Astrocyte of the spinal cord (primary cell): ENCODE measurements at regions not wholly inside any gene's neighbourhood (a gene's known extent, or its start where the extent isn't known, plus 50 kb on each side); places are given as distances from the start of the nearest gene placed in this dataset.

Experiments
- DNase-seq: peaks from one replicate; pipeline ENCODE4 v3.0.0; 2011; ENCODE audit warnings: low read depth, low spot score
- H3K4me3 ChIP-seq: 2 replicates; pipeline ENCODE4 v1.5.1; 2011; ENCODE audit warnings: low read depth, mild to moderate bottlenecking, low read length, moderate library complexity
- CTCF ChIP-seq: IDR thresholded peaks from 2 replicates; pipeline ENCODE4 v1.5.1; 2012; ENCODE audit warnings: low read depth, mild to moderate bottlenecking, low read length, inconsistent platforms
- in situ Hi-C: cut with HindIII; loops from 2 replicates; pipeline ENCODE4 v1.10.0; 2017; ENCODE audit warnings: low sequenced_read_pairs

DNA sequence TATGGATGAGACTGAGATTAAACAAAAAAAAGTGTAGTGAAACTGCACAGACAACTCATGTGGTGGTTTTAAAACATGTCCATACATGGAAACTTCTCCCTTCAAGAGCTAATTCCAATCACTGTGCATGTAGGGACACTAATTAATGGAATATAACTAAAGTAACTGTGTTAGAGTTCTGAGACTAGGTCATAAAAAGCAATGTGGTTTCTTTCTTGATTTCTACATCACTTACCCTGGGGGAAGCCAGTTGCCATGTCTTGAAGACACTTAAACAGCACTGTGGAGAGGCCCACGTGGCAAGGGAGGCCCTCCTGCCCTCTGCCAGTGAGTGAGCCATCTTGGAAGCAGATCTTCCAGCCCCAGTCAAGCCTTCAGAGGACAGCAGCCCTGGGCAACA lies 118.2 kb upstream of the DST start:
- H3K4me3 ChIP-seq, result no peak overlapping the region
- TF ChIP-seq CTCF, result no peak
- no peak for DNase-seq
- in situ Hi-C loops, result no loop called here

DNA sequence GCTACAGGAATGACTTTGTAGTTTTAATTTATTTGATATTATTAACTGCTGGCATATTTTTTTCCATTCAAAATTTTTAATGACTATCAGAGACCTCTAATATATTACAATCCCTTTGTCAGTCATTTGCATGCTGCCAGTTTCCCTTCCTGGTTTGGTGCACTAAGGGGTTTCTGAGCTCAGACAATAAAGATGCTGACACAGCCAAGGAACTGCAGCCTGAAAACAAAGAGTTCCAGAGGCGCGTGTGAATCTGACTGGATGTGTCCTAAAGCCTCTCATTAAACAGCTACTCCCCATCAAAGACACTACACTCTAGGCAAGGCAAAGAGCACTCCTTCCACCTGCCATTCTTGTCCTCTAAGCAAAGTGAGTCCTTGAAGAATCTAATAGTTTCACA lies 116.8 kb upstream of the DST start:
- in situ Hi-C loops, result no loop called here
- no peak for DNase-seq
- no peak for TF ChIP-seq CTCF
- no peak overlapping the region for H3K4me3 ChIP-seq

- DNase-seq, result no peak
- TF ChIP-seq CTCF, result no peak
- in situ Hi-C loops, result no loop called here
- no peak overlapping the region for H3K4me3 ChIP-seq
These were observed 115.9 kb upstream of the DST start for GRCh38 chr6:56758553-56758952.

DNA sequence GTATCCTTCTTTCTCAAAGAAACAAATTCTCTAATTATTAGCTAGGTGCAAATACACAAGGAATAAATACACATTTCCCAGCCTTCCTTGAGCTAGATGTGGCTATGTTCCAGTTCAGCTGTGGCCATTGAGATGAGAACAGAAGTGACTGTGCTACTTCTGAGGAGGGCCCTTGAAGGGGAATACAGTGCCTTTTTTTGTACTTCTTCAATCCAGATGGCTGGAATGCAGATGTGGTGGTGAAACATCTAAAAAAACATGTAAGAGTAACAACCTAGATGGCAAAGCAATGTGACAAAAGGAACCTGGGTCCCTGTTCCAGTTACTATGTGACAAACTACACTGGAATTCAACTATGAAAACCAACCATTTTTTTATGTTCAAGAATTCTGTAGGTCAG lies 115.4 kb upstream of the DST start:
- no peak overlapping the region for H3K4me3 ChIP-seq
- TF ChIP-seq CTCF, result no peak
- no peak for DNase-seq
- in situ Hi-C loops, result no loop called here

DNA sequence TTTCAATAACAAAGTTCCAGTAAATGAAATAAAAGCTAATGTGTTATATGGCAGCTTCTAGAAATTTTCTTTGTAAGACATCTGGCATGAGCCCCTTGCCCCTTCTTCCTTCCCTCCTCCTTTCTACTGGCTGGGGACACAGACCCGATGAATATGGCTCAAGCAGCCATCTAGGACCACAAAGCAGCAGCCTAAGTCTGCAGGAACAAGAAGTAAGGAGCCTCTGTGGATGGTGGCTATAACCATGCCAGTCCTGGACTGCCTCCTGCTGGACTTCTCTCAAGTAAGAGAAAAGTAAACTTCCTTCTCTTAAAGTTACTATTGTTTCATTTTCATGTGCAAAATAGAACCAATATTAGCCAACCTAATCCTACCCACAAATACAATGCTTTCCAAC lies 114.9 kb upstream of the DST start:
- DNase-seq, result peak; percentile 62
- in situ Hi-C loops, result no loop called here
- peak; percentile 45 for TF ChIP-seq CTCF
- H3K4me3 ChIP-seq, result no peak overlapping the region

GRCh38 chr6:56756791-56757587 lies 114.3 kb upstream of the DST start:
- in situ Hi-C loops, result no loop called here
- H3K4me3 ChIP-seq, result no peak overlapping the region
- TF ChIP-seq CTCF, result no peak
- no peak for DNase-seq
